Lower lobe of right lung (tissue), 2 donors: ENCODE measurements at regions not wholly inside any gene's neighbourhood (a gene's known extent, or its start where the extent isn't known, plus 50 kb on each side); places are given as distances from the start of the nearest gene placed in this dataset.

ENCODE experiments used
- ATAC-seq, 2 donors: fragments of 200-7000 bp; cut with Tn5 transposase; one replicate each; pipeline ENCODE4 v1.9.1; 2020 to 2022; ENCODE audit warnings: mild to moderate bottlenecking in 2 of 2, moderate library complexity in 2 of 2
- DNase-seq: peaks from one replicate; pipeline ENCODE4 v3.0.0-alpha.2; 2020
- H3K27ac ChIP-seq: fragments of 200-600 bp; one replicate; pipeline ENCODE4 v1.8.0; 2022
- H3K27me3 ChIP-seq: fragments of 200-600 bp; one replicate; pipeline ENCODE4 v1.8.0; 2022; ENCODE audit warnings: low read depth
- H3K36me3 ChIP-seq: fragments of 200-600 bp; one replicate; pipeline ENCODE4 v1.8.0; 2022; ENCODE audit warnings: mild to moderate bottlenecking
- H3K4me1 ChIP-seq: fragments of 200-600 bp; one replicate; pipeline ENCODE4 v1.8.0; 2022
- H3K4me3 ChIP-seq: fragments of 200-600 bp; one replicate; pipeline ENCODE4 v1.8.0; 2022; ENCODE audit warnings: mild to moderate bottlenecking
- H3K9me3 ChIP-seq: fragments of 200-600 bp; one replicate; pipeline ENCODE4 v1.8.0; 2022
- CTCF ChIP-seq: fragments of 200-600 bp; IDR thresholded peaks from one replicate; pipeline ENCODE4 v1.8.0; 2022; ENCODE audit warnings: antibody characterized with exemption, mild to moderate bottlenecking
- intact Hi-C: fragments of 100-400 bp; cut with DNase I; formaldehyde crosslinking; loops from one replicate; pipeline ENCODE4 v1.11.0; 2022
- donor health status: DM: no; HTN: yes; CAD: no; lungs with severe emphysema.

DNA sequence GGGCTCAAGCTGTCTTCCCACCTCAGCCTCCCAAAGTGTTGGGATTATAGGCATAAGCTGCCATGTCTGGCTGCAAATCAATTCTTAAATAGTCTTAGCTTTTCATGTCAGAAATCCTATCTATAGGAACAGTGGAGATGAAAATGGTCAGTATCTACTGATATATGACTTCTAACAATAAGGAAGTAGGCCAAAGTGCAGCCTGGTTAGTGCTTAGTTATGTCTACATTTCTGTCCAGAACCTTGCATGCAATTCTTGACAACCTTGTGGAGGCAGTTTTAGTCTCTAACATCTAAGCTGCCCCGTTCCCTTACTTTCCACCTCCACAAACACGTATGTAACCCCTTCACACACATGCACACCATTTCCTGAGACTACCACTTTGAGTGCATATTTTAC, 169.2 kb upstream of the SPATS2L start:
- Histone ChIP-seq H3K4me3 (no peak overlapping the region), H3K27ac (no peak overlapping the region), H3K36me3 (no peaks in the 10 kb centered on the region), H3K9me3 (no peaks in the 10 kb centered on the region), H3K4me1 (no peaks in the 10 kb centered on the region), H3K27me3 (no peaks in the 10 kb centered on the region)
- intact Hi-C loops, result no loop called here
- no peak for DNase-seq
- no peak for ATAC-seq
- TF ChIP-seq CTCF, result no peak

DNA sequence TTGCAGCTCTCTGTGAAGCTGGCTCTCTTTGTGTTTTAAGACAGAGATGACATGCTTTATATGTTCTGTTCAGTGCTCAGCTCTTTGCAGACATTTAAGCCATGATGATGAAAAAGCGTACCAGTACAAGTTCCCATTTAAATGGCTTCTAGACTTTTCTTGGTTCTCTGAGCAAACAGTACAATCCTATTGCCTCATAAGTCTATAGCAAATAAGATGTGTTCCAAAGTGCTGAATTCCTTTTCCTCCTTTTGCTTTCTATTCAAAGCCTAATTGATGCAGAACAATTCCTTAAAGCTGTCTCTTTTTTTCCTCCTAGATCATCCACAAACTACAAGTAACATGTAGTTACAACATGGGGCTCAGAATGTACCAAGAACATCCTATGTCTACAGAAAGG, 168.8 kb upstream of the SPATS2L start:
- Histone ChIP-seq H3K4me1 (no peaks in the 10 kb centered on the region), H3K27me3 (no peaks in the 10 kb centered on the region), H3K27ac (no peak overlapping the region), H3K4me3 (no peak overlapping the region), H3K36me3 (no peaks in the 10 kb centered on the region), H3K9me3 (no peaks in the 10 kb centered on the region)
- no peak for ATAC-seq
- no peak for TF ChIP-seq CTCF
- intact Hi-C loops, result no loop called here
- no peak for DNase-seq

DNA sequence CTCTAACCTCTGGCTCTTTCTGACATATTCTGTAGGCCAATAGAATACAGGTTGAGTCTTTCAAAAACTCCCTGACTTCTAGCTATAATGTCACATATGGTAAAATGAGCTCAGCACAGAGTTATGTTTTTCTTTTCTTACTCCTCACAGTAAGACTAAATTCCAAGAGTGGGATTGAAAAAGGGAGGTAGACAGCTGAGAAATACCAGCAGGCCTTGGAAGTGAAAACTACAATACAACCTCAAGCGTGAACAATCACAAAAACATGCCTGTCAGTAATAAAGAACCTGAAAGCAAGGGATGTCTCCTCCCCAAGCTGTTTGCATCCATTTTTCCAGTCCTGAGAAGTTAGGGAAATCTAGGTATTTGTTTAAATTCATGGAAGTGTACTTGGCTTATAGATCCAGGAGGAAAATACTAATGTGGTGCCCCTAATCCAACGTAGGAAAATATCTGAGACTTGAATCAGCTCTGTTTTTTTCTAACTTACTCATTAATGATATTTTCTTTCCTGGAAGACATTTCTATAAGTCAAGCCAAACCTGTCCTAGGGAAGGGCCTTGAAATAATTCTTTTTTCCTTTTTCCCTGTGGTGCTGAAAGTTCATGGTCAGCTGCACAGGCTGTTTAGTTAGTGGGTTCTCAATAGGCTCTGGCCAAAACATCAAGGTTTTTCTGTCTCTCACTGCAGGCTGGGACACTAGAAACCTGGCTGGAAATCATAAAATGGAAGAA, 167.9 kb upstream of the SPATS2L start:
- Histone ChIP-seq H3K9me3 (no peaks in the 10 kb centered on the region), H3K4me3 (no peak overlapping the region), H3K27me3 (no peaks in the 10 kb centered on the region), H3K36me3 (no peaks in the 10 kb centered on the region), H3K27ac (no peak overlapping the region), H3K4me1 (no peaks in the 10 kb centered on the region)
- DNase-seq (no peak), ATAC-seq (no peak)
- intact Hi-C loops, result no loop called here
- TF ChIP-seq CTCF, result no peak

DNA sequence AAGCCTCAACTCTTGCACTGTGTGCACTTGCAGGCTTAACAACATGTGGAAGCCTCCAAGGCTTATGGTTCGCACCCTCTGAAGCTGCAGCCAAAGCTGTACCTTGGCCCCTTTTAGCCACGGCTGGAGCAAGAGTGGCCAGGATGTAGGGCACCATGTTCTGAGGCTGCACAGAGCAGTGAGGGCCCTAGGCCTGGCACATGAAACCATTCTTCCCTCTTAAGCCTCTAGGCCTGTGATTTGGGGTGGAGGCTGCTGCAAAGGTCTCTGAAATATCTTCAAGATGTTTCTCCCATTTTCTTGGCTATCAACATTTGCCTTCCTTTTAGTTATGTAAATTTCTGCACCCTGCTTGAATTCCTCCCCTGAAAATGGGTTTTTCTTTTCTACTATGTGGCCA, 161.9 kb upstream of the SPATS2L start:
- Histone ChIP-seq H3K9me3 (no peaks in the 10 kb centered on the region), H3K27me3 (no peaks in the 10 kb centered on the region), H3K4me1 (no peaks in the 10 kb centered on the region), H3K27ac (no peak overlapping the region), H3K4me3 (no peak overlapping the region), H3K36me3 (no peaks in the 10 kb centered on the region)
- TF ChIP-seq CTCF, result no peak
- DNase-seq (no peak), ATAC-seq (no peak)
- intact Hi-C loops, result no loop called here

DNA sequence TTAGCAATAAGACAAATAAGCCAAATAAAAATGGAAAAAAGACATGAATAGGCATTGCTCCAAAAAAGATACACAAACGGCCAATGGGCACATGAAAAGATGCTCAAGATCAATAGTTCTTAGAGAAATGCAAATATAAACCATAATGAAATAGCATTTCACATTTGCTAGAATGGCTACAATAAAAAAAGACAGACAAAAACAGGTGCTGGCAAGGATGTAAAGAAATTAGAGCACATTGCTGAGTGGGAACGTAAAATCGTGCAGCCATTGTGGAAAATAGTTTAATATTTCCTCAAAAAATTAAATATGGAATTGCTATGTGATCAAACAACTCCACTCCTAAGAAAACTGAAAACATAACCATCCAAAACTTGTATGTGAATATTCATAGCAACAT, 160.0 kb upstream of the SPATS2L start:
- H3K27me3 ChIP-seq, result no peaks in the 10 kb centered on the region
- DNase-seq, result no peak
- peaks cover 16% of the 10 kb centered on the region for H3K9me3 ChIP-seq
- no peak for TF ChIP-seq CTCF
- H3K4me1 ChIP-seq, result no peaks in the 10 kb centered on the region
- ATAC-seq, result no peak
- H3K36me3 ChIP-seq, result no peaks in the 10 kb centered on the region
- intact Hi-C loops, result no loop called here
- H3K27ac ChIP-seq, result no peak overlapping the region
- no peak overlapping the region for H3K4me3 ChIP-seq
